GM03348 (cell line): ENCODE measurements at regions not wholly inside any gene's neighbourhood (a gene's known extent, or its start where the extent isn't known, plus 50 kb on each side); places are given as distances from the start of the nearest gene placed in this dataset.
"Not testable (repeated sequence)": the region's sequence is repeated elsewhere in the genome, so short reads cannot be mapped to it uniquely, and the experiment has no call there.

Experiments used
- DNase-seq: peaks from one replicate; pipeline ENCODE4 v3.0.0; 2012; ENCODE audit warnings: low spot score

GRCh38 chr11:45000918-45001317 is 50.2 kb upstream of the TP53I11 start:
- no peak for DNase-seq

GRCh38 chr11:45001466-45002165 is 50.9 kb upstream of the TP53I11 start:
- no peak for DNase-seq

- no peak for DNase-seq
Measured at GRCh38 chr11:45005106-45005505, 54.4 kb upstream of the TP53I11 start.

GRCh38 chr11:45007011-45007410 is 56.3 kb upstream of the TP53I11 start:
- no peak for DNase-seq

DNA sequence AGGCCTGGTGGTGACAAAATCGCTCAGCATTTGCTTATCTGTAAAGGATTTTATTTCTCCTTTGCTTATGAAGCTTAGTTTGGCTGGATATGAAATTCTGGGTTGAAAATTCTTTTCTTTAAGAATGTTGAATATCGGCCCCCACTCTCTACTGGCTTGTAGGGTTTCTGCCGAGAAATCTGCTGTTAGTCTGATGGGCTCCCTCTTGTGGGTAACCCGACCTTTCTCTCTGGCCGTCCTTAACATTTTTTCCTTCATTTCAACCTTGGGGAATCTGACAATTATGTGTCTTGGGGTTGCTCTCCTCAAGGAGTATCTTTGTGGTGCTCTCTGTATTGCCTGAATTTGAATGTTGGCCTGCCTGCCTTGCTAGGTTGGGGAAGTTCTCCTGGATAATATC is 65.3 kb upstream of the TP53I11 start:
- not testable (repeated sequence) for DNase-seq

DNA sequence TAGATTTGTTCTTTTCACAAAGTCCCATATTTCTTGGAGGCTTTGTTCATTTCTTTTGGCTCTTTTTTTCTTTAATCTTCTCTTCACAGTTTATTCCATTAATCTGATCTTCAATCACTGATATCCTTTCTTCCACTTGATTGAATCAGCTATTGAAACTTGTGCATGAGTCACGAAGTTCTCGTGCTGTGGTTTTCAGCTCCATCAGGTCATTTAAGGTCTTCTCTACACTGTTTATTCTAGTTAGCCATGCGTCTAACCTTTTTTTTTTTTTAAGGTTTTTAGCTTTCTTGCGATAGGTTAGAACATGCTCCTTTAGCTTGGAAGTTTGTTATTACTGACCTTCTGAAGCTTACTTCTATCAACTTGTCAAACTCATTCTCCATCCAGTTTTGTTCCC is 65.8 kb upstream of the TP53I11 start:
- not testable (repeated sequence) for DNase-seq

- DNase-seq, result no peak
Measured at GRCh38 chr11:45017329-45017728, 66.6 kb upstream of the TP53I11 start.

GRCh38 chr11:45021001-45021400 is 70.3 kb upstream of the TP53I11 start:
- DNase-seq, result no peak

DNA sequence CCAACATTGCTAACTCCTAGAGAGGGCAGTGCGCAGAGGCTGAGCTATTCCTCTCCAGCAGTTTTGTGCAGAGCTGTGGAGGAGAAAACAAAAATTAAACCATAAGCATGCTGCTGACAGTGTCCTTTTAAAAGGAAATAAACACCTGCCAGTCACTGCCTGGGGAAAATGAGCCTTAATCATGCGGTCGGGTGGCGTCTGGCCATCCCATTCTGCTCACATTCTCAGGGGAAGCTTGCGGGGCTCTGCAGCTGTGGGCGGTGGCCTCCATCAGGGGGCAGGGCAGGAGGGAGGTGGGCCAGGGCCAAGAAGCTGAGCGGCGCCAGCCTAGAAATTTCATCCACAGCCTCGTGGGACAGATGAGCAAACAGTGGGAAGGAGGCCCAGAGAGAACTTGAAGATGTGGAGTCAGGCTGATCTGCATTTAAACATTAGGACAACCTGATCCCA is 71.0 kb upstream of the TP53I11 start:
- DNase-seq, result peak; percentile 83

DNA sequence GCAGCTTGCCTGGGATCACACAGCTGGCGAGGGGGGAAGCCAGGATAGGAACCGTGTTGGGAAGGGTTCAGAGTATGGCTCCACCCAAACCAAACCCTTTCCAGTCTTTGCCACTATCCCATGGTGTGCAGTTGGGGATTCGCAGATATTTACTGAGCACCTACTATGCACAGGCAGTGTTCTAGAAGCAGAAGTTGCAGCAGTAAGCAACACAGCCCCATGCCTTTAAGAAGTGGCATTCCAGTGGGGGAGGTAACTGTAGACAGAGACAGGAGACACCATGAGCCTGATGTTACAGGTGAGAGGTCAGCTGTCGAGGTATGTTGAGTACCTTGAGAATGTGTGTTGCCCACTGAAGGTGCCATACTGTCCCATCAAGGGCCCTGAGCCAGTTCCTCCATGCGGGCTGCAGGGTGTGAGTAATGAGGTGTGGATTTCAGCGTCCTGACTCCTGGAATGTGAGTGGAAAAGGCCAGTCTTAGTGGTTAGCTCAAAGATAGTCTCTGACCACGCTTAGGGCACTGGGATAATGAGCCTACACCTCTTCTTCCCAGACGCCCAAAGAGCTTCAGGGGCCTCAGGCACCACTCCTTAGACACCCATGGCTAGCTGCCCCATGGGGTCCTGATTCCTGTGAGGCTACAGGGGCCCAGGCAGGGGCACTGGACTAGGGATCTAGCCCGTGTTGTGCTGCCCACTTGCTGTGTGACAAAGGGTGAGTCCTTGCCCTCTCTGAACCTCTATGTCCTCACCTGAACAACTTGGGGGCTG is 71.8 kb upstream of the TP53I11 start:
- peak; percentile 71 for DNase-seq

GRCh38 chr11:45023065-45023365 is 72.3 kb upstream of the TP53I11 start:
- peak; percentile 20 for DNase-seq

DNA sequence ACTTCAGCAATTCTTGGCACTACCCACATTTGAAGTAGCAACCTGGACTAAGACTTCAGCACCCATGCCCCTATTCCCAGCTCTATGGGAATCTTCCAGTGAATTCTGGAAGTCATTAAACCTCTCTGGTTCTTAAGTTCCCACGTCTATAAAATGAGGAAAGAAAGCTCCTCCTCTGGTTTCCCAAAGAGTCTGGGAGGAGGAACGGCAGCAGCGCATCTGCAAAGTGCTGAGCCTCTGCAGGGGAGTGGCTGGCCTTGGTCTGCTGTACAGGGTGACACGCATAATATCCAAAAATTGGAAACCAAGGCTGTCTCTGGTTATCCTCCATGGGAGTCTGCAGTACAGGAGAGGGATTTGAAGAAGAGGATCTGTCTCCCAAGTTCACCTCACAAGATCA is 73.6 kb upstream of the TP53I11 start:
- no peak for DNase-seq

DNA sequence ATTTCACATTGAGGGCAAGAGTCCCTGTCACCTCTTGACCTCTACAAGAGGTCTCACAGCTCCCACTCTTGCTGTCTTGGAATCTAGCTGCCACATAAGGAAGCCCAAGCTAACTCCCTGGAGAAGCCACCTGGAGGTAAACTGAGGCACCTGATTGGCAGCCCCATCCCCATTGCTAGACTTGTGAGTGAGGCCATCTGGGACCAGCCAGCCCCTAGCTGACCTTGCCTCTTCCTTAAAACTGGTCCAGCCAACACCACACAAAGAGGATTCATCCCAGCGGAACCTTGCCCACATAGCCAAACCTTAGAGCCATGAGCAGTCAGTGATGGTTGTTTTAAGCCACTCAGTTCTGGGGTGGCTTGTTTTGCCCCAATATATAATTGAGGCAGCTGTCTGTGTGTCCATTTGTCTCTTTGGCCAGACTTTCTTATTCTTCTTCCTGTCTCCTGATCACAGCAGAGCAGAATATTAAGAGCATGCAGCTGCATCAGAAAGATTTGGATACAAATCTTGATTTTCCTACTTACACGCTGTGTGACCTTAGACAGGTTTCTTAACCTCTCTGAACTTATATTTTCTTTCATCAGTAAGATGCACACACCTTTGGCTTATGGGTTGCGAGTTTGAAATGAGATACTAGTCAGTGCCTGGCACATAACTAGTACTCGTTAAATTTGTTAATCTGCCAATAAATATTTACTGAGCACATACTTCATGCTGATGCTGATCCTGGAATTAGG is 74.3 kb upstream of the TP53I11 start:
- no peak for DNase-seq

- DNase-seq, result no peak
Measured at GRCh38 chr11:45025716-45026492, 75.2 kb upstream of the TP53I11 start.

DNA sequence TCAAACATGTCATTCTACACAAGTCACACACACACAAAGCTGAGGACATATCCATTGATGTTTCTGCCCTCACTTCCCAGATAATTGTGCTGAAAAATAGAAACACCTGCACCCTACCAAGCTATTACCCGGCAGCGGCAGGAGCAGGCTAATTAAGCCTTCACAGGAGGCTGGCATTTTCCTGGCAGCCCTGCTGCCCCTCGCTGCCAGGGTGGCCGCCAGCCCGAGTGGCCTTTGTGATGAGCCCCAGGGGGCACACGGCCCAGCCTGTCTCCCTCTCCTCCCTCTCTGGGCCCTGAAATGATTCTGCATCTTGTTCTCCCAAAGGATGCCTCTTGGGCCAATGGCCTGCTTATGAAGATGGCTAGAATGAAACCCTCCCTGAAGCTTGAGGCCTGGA is 76.2 kb upstream of the TP53I11 start:
- DNase-seq, result no peak

GRCh38 chr11:45027312-45027711 is 76.6 kb upstream of the TP53I11 start:
- no peak for DNase-seq

DNA sequence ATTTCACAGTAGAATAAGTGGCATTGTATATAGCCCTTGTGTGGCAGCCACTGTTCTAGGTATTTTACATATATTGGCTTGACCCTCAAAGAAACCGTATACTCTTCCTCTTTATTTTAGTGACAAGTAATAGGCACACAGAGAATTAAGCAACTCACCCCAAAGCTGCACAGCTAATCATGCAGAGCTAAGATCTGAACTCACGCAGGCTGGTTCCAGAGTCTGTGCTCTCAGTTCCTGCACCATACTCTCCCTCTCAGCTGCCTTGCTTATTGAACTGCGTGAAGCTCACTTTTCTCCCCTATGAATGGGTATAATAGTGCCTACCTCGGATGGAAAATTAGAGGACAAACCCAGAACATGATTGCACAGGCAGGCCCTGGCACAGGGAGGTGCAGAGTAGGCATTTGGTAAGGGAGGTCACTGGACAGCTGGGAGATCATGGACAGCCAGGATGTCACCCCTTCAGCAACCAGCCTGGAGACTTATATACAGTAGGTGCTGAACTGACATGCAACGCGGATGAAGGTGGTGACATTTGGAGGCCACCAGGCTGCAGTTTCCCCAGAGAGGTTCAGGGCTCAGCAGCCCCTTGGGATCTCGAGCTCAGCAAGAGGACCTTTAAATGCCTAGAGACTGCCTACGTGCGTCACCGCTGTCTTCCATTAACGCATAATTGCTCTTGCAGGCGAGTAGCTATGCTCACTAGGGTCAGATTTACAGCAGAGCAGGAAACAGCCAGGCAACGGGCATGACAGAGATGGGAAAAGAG is 78.4 kb upstream of the TP53I11 start:
- DNase-seq, result no peak

DNA sequence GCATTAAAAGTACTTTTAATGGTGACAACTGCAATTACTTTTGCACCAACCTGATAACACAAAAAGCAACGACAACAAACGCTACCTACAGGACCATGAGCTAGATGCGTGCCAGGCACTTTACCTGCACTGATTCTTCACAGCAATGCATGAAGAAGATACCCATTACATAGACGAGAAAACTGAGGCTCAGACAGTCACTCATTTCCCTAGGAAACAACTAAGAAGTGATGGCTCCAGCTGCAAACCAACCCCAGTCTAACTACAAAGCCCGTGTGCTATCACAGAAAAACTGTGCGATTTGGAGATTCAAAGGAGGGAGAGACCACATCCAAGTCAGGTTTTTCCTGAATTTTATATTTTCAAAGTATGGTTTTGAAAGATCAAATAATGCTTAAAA is 80.1 kb upstream of the TP53I11 start:
- DNase-seq, result no peak

- DNase-seq, result no peak
Measured at GRCh38 chr11:45031912-45032519, 81.3 kb upstream of the TP53I11 start.

DNA sequence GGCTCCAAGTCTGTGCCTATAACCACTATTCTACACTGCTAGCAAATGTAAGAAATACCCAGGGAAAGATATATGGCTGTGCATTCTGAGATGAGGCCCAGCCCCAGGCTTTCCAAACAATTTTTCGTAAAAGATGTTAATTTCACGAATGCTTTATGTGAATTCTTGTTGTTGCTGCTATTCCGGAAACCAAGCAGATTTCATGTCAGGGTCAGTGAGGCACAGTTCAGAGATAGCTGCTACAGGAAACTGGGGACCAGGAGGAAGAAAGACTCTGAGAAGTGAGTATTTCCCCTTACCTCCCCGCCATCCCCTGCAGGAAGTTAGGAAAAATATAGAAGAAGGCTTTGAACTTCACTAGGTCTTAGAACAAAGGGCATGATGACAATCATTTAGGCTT is 84.7 kb upstream of the TP53I11 start:
- no peak for DNase-seq

GRCh38 chr11:45036010-45036409 is 85.3 kb upstream of the TP53I11 start:
- no peak for DNase-seq
